ENCODE measurements at regions not wholly inside any gene's neighbourhood (a gene's known extent, or its start where the extent isn't known, plus 50 kb on each side); places are given as distances from the start of the nearest gene placed in this dataset.
"Not testable (repeated sequence)": the region's sequence is repeated elsewhere in the genome, so short reads cannot be mapped to it uniquely, and the experiment has no call there.

- DNase-seq: not testable (repeated sequence)
These were observed 351.2 kb upstream of the PIK3R1 start for GRCh38 chr5:67864335-67864734.

DNA sequence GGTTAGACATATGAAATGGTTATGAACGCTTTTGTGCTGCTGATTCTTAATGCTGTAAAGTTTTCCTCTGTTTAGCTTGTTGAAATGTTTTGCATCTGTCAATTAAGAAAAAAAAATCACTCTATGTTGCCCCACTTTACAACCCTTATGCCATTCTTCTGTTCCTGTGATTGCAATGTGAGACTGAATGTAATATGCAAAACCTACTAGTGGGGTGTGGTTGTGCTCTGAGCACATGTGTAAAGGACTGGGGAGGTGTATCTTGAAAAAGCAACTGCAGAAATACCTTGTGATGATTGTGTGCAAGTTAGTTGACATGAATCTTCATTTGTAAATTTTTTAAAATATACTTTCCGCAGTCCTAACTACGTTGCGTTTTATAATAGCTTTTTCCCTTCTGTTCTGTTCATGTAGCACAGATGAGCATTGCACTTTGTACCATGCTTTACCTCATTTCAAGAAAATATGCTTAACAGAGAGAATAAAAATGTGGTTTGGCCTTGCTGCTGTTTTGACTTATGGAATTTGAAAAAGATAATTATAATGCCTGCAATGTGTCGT lies 357.0 kb upstream of the PIK3R1 start:
- DNase-seq: no peak

DNA sequence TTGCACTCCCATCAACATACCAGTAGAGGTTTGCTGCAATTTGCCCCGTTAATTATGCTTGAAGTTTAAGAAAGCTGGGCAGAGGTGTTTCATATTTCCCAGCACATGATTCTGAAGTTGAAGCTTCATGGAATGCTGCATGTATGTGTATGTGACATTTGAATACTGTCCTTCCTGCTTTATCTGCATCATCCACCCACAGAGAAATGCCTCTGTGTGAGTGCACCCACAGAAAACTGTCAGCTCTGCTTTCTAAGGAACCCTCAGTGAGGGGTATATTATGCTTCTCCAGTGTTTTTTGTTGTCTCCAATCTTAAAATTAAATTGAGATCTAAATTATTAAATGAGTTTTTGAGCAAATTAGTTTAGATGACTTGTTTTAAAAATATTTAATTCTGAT lies 358.1 kb upstream of the PIK3R1 start:
- DNase-seq: no peak

GRCh38 chr5:67855523-67855922 lies 360.0 kb upstream of the PIK3R1 start:
- DNase-seq: no peak

GRCh38 chr5:67850906-67851305 lies 364.6 kb upstream of the PIK3R1 start:
- DNase-seq: not testable (repeated sequence)

DNA sequence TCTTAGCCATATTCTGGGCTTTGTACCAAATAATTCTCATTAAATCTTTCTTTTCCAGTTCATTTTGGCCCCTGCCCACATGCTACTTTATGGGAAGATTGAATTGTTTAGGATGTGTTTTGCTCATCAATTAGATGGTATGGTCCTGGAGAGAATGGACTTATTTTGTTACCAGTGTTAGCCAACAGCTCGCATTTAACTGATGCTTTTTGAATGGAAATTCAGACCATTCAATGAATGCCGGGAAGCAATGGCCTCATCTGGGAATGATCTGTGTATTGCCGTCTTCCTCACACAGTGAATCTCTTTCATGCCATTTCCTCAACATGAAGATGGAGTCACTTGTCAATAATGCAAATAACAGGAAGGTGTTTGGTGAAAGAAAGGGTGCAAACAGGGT lies 370.6 kb upstream of the PIK3R1 start:
- DNase-seq: no peak

GRCh38 chr5:67842806-67843205 lies 372.8 kb upstream of the PIK3R1 start:
- no peak for DNase-seq

DNA sequence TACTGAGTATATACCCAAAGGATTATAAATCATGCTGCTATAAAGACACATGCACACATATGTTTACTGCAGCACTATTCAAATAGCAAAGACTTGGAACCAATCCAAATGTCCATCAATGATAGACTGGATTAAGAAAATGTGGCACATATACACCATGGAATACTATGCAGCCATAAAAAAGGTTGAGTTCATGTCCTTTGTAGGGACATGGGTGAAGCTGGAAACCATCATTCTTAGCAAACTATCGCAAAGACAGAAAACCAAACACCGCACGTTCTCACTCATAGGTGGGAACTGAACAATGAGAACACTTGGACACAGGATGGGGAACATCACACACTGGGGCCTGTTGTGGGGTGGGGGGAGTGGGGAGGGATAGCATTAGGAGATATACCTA lies 378.3 kb upstream of the PIK3R1 start:
- not testable (repeated sequence) for DNase-seq

- DNase-seq: not testable (repeated sequence)
These were observed 379.1 kb upstream of the PIK3R1 start for GRCh38 chr5:67836496-67836895.

GRCh38 chr5:67831048-67831447 lies 384.5 kb upstream of the PIK3R1 start:
- no peak for DNase-seq

- DNase-seq: no peak
These were observed 388.0 kb upstream of the PIK3R1 start for GRCh38 chr5:67827541-67827940.

DNA sequence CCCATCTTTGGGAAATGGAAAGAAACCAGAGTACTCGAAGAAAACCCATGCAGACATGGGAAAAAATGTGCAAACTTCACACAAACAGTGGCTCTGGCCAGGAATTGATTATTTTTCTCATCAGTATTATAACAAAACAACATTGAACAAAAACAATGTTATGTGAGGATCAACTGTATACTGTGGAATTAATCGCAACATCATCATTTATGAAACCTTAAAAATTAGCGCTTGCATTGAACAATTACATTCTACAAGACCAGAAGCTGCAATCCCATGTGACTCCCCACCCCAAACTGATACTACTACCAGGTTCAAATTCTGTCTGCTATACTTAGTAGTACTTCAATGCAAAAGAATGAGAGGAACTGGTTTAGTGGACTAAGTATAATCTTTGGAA lies 390.7 kb upstream of the PIK3R1 start:
- no peak for DNase-seq

DNA sequence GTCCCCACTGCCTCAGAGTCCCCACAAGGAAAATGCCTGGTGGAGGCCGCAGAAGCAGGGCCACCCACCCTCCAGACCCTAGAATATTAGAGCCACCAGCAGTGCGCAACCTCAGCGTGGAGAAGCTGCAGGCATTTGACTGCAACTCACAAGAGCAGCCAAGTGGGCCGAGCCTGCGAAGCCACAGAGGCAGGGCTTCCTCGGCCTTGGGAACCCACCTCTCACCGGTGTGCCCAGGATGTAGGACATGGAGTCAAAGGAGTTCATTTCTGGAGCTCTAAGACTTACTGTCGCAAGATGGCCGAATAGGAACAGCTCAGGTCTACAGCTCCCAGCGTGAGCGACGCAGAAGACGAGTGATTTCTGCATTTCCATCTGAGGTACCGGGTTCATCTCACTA lies 397.9 kb upstream of the PIK3R1 start:
- DNase-seq: peak; percentile 43

- no peak for DNase-seq
These were observed 399.1 kb upstream of the PIK3R1 start for GRCh38 chr5:67816456-67816855.

GRCh38 chr5:67815455-67816391 lies 399.8 kb upstream of the PIK3R1 start:
- DNase-seq: no peak

- DNase-seq: no peak
These were observed 400.8 kb upstream of the PIK3R1 start for GRCh38 chr5:67814569-67815311.

DNA sequence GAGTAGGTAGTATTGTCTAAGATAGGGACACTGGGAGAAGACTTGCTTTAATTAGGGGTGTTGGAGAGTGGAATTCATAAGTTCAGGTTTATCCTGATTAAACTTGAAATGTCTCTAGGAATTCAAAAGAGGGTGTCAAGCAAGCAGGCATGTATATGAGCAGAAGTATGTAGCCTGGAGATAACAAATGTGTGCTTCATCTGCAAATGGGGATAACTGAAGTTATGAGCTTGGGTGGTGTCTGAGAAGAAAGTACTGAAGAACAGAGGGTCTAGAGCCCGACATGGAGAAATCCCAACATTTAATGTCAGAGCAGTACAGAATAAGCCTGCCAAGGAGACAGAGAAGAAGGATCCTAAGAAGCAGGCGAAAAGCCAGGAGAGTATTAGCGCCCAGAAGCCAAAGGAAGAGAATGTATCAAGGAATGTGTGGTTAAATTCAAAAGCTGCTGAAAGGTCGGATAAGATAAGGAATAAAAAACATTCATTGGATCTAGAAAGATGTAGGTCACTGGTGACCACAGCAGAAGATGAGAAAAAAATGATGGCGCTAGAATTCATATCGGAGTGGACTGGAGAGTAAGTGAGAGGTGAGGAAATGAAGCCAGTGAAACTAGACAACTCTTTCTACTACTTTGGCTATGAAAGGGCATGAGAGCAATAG lies 401.5 kb upstream of the PIK3R1 start:
- DNase-seq: no peak

GRCh38 chr5:67809589-67809988 lies 406.0 kb upstream of the PIK3R1 start:
- DNase-seq: no peak

DNA sequence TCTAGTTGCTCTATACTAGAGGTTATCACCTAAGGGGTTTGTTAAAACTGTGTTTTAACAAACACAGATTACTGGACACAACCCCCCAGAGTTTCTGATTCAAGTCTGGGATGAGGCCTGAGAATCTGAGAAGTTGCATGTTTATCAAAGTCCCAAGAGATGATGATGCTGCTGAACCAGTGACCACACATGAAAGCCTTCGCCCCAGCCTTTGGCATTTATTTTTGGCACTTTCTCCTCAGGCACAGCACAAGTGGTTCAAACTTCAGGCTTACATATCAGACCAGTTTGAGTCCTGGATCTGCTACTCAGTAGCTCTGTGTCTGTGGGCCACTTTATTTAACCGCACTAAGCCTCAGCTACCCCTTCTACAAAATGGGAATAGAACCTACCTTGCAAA lies 407.2 kb upstream of the PIK3R1 start:
- no peak for DNase-seq

GRCh38 chr5:67807439-67807888 lies 408.1 kb upstream of the PIK3R1 start:
- no peak for DNase-seq

- no peak for DNase-seq
These were observed 408.7 kb upstream of the PIK3R1 start for GRCh38 chr5:67806654-67807438.

GRCh38 chr5:67805666-67806348 lies 409.7 kb upstream of the PIK3R1 start:
- DNase-seq: peak; percentile 76

All from DMS53 (cell line).